HG03060 (cell line): ENCODE measurements at regions not wholly inside any gene's neighbourhood (a gene's known extent, or its start where the extent isn't known, plus 50 kb on each side); places are given as distances from the start of the nearest gene placed in this dataset.

Experiments used
- ATAC-seq: cut with Tn5 transposase; IDR thresholded peaks from one replicate; pipeline ENCODE4 v1.9.1; 2021; ENCODE audit warnings: low read depth, moderate number of reproducible peaks; ENCODE audit not compliant: unreplicated experiment

DNA sequence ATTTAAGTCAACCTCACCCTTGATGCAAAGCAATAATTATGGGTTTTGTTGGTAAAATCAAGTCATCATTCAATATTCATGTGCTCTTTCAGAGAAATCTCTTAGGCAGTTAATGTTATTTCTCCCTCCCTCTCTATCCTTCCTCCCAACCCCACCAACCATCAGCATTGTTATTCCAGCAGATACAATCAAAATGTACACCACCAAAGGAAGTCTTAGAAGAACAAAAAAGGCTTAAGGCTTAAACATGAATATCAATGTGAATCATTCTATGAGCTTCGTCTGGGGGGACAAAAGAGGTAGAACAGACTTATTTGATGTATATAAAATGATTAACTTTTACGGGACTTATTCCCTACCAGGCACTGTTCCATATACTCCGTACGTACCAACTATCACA, 404.4 kb downstream of the ARHGEF28 start:
- ATAC-seq: no peak

DNA sequence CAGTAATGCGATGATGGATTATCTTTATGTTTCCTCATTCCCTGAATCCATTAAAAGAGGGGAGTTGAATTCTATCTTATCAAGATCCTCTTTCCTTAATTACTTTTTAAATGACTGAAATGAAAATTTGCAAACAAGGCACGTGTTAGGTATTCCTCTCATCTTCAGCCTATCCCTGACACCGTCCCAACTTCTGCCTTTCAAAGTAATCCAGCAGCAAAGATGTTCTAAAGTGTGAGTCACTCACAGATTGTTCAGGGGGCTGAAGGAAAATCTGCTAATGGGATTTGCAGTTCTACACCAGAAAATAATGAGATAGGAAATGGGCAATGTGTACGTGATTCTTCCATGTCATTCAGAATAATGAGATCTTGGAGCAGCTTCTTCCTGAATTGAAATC, 403.0 kb downstream of the ARHGEF28 start:
- ATAC-seq: no peak

GRCh38 chr5:74028406-74028805, 402.4 kb downstream of the ARHGEF28 start:
- no peak for ATAC-seq

DNA sequence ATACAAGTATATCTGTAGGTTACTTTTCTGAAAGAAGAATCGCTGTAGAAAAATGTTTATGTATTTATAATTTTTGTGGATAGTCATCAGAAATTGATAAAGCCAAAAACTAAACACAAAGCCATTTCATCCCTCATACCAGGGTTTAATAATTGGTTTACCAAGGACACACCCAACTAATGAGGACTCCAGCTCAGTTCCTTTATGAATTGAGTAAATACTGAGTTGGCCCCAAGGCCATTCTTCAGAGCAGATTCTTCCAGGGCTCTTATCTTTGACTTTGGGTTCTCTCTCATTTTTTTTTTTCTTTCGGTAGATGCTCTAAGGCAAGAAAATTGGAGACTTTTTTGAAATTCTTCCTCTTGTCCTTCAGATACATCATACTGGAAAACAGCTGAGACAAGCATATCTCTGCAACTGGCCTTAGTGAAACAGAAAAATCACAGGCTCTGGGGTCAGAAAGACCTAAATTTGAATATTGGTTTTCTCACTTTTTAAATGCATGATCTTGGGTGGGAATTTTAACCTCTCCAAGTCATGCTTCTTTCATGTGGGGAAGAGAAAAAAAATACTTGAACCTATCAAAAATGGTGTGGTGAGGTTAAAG, 401.8 kb downstream of the ARHGEF28 start:
- ATAC-seq: no peak

DNA sequence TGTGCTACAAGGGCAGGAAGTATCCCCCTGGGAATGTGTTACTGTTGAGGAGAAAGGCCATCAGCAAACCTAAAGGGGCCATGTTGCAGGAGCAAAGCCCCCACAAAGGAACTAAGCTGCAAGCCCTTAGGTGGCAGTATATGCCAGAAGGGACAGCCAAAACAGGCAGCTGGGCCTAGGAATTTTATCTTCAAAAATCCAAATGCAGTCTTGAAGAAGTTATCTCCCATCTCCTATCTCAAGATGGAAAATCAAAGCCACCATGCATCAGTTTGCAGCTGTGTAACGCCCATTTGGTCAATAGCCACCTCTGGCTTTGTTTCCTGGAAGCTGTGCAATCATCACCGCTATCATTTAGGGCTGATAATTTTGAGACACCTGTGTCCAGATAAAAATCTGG, 400.3 kb downstream of the ARHGEF28 start:
- no peak for ATAC-seq

DNA sequence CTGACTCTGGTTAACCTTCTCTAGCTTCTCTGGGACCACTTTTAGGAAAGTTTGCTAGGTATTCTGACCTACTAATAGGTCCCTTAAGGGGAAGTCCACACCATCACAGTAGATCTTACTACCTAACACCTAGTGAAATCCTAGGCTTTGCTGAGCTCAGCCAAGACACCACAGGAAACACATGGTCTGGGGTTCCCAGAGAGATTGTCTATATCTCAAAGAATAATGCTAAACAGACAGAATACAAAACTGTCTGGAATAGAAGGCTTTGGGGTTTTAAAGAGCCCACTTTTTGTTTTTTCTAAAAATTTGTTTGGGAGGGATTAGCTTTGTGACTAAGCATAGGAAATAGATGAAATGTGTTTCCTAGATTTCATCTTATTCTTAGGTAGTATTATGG, 395.1 kb downstream of the ARHGEF28 start:
- ATAC-seq: no peak

DNA sequence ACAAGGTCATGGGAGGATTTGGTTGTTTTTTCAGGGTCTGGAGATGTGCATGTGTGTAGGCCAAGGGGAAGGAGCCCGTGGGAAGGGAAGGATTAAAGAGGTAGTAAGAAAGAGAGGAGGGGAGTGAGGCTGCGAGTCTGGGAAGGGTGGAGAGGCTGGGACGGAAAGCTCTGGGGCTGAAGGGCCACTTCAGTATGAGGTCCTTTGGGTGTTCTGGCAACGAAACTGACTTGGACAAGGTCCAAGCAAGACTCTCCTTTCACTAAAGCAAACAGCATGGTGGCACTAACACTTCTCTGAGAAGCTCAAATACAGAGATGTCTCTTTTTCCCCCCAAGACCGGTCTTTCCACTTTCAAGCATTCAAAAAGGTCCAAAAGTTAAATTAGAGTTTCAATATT, 394.5 kb downstream of the ARHGEF28 start:
- ATAC-seq: no peak

- no peak for ATAC-seq
Measured at GRCh38 chr5:74019923-74020322, 393.9 kb downstream of the ARHGEF28 start.

GRCh38 chr5:74017786-74018211, 391.8 kb downstream of the ARHGEF28 start:
- ATAC-seq: no peak

- ATAC-seq: no peak
Measured at GRCh38 chr5:74017112-74017511, 391.1 kb downstream of the ARHGEF28 start.

GRCh38 chr5:74016373-74016772, 390.4 kb downstream of the ARHGEF28 start:
- no peak for ATAC-seq

- ATAC-seq: no peak
Measured at GRCh38 chr5:74015716-74016115, 389.7 kb downstream of the ARHGEF28 start.

DNA sequence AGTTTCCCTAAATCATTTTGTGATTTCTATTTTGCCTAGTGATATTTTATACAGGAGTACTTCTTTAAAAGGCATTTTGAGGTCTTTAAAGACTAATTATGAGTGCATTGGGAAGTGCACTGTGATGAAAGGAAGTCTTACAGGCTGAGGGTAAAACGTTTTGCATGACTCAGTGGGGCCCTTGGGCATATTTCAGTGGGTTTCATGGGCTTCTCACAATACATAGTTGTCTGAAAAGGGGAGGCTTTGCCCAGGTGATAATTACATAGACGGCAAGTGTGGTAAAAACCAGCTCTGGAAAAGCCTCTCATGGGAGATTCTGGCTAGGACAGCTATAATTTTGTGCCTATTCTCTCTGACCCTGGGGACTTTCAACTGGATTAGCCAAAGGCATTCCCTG, 387.2 kb downstream of the ARHGEF28 start:
- ATAC-seq: no peak

- no peak for ATAC-seq
Measured at GRCh38 chr5:74009502-74009901, 383.5 kb downstream of the ARHGEF28 start.

GRCh38 chr5:74007193-74007592, 381.2 kb downstream of the ARHGEF28 start:
- no peak for ATAC-seq

DNA sequence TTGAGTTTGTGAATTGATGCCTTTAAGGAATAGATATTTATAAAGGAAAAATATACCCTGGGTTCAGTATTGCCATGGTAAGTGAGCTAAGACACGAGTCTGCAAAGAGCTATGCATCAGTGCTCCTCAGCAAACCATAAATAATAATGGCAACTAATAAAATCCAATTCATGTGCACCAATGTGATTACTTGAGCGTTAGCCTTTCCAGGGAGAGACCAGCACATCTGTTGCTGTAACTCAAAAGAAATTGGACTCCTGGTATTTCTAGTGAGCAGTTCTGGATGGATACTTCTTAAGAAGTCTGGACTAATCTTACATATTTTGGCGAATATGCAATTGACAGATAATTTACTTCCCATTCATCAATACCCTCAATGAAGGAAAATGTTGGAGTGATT, 373.3 kb downstream of the ARHGEF28 start:
- no peak for ATAC-seq

GRCh38 chr5:73998489-73998888, 372.5 kb downstream of the ARHGEF28 start:
- no peak for ATAC-seq

DNA sequence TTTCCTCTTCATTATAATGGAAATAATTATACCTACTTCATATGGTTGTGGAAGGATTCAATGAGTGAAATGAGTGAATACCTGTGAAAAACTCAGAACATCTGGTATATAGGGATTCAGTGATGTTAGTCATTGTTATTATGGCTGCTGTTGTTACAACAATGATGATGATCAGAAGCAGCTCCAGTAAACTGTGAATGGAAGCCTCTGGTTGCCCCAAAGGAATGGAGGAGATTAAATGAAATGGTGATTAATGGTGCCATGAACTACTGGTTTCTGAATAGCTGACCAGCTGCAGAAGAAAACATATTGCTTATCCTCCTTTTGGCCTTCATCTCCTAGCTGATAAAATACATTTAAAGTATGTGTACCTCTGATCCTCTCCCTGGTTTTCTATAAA, 372.0 kb downstream of the ARHGEF28 start:
- ATAC-seq: no peak

DNA sequence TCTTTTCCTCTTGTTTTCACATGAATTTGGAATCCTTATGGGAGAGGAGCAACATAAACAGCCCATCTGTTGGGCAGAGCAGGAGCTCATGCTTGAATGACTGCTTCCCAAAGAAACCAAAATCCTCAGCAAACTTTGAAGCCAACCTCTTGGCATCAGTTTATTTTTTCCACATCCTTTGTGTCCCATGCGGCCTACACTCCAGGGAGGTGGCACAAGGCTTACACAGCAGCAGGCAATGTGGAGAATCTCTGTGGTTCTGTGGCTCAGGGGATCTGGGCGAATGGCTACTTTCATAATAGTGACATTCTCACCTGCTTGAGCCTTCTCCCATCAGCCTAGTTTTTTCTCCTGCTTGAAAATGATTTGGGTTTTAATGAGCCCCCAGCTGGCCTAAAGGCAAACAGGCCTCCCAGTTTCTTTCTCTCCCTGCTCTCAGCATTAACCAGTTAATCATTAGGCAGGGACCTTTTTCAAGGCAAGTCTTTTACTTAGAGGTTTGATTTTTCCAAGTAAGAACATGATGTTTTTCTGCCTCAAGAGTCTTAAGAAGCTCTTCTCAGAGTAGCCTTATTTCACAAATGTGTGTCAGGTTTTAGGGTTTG, 370.3 kb downstream of the ARHGEF28 start:
- ATAC-seq: no peak

- no peak for ATAC-seq
Measured at GRCh38 chr5:73994963-73995362, 369.0 kb downstream of the ARHGEF28 start.
